ENCODE measurements at regions not wholly inside any gene's neighbourhood (a gene's known extent, or its start where the extent isn't known, plus 50 kb on each side); places are given as distances from the start of the nearest gene placed in this dataset.

DNA sequence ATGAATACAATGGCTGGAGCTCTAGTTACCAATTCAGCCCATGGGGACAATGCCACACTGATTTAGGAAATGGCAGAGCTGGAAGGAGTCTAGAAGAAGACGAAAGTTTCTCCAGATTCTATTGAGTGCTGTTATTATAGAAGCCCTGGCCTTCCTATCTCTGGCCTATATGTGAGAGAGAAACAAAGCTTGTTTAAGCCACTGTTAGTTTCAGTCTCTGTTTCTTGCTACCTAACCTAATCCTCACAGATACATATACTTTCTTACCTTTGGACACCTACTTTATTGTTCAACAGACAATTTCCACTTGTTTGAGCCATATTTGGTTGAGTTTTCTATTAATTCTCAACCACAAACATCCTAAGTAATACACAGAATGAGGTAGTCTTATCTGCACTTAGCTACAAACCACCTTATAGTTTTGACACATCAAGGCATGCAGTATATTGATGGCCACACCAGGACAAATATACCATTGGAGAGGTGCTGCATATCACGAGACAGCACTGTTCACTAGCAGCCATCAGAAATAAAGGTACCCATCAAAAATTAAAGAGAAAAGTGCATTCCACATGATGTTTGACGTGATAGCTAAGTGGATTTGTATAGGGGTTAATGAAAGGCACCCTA, 190.2 kb downstream of the SMIM20 start:
- no peaks in the 10 kb centered on the region for H3K36me3 ChIP-seq (ENCODE audit: insufficient read depth, low read length)
- no peaks in the 10 kb centered on the region for H3K9me3 ChIP-seq (ENCODE audit: low read length)
- no peak for DNase-seq
- H3K27ac Mint-ChIP-seq, result no peak overlapping the region
- peaks cover 0 to 5% (median 0%) of the 10 kb centered on the region in 5 donors for H3K9me3 Mint-ChIP-seq
- H3K27me3 ChIP-seq (ENCODE audit: insufficient read depth, low read length, poor library complexity, severe bottlenecking), result no peaks in the 10 kb centered on the region
- POLR2A ChIA-PET, result no interaction called here
- no peaks in the 10 kb centered on the region for H3K27me3 Mint-ChIP-seq
- no peak overlapping the region for H3K27ac ChIP-seq (ENCODE audit: low read depth, low read length)
- CTCF ChIA-PET, result interaction anchor here (1.0 kb wide), 1 partner anchor 22 kb away, joined by 3 read pairs; no protein-coding TSS in a partner anchor
- no peaks in the 10 kb centered on the region for H3K4me1 Mint-ChIP-seq
- H3K4me3 Mint-ChIP-seq, result no peak overlapping the region
- H3K36me3 Mint-ChIP-seq, result peaks cover 0 to 3% (median 0%) of the 10 kb centered on the region in 3 donors
- no peak overlapping the region for H3K4me3 ChIP-seq (ENCODE audit: low read length)
- H3K4me1 ChIP-seq (ENCODE audit: insufficient read depth, low read length), result no peaks in the 10 kb centered on the region

DNA sequence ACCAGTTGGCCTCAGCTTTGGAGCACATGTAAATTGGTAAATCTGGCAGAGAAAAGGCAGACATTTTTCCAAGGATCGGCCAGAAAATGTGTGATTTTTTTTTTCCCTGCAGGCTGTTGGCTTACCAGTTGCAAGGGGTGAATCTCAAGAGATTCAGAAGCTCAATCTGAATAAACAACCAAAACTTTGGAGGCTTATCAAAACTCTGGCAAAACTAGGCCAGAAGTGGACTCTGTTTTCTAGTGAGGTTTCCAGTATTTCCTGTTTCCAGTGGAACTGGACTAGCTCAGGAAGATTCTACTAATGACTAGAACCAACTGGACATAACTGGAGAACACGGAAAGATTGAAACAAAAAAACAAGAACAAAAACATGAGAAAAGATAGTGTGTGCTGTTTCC, 191.3 kb downstream of the SMIM20 start:
- POLR2A ChIA-PET, result no interaction called here
- H3K9me3 ChIP-seq (ENCODE audit: low read length), result no peaks in the 10 kb centered on the region
- DNase-seq, result no peak
- CTCF ChIA-PET, result interaction anchor here (0.6 to 1.0 kb wide), 2 partner anchors 23 to 1040 kb away, joined by 3 read pairs; no protein-coding TSS in a partner anchor
- Mint-ChIP-seq H3K9me3 (peaks cover 0 to 2% (median 0%) of the 10 kb centered on the region in 5 donors), H3K4me3 (no peak overlapping the region), H3K27me3 (peaks cover 0 to 7% of the 10 kb centered on the region in 2 donors), H3K27ac (no peak overlapping the region), H3K36me3 (no peaks in the 10 kb centered on the region), H3K4me1 (no peaks in the 10 kb centered on the region)
- no peaks in the 10 kb centered on the region for H3K36me3 ChIP-seq (ENCODE audit: insufficient read depth, low read length)
- H3K27me3 ChIP-seq (ENCODE audit: insufficient read depth, low read length, poor library complexity, severe bottlenecking), result no peaks in the 10 kb centered on the region
- H3K4me1 ChIP-seq (ENCODE audit: insufficient read depth, low read length), result no peaks in the 10 kb centered on the region
- no peak overlapping the region for H3K27ac ChIP-seq (ENCODE audit: low read depth, low read length)
- H3K4me3 ChIP-seq (ENCODE audit: low read length), result no peak overlapping the region

DNA sequence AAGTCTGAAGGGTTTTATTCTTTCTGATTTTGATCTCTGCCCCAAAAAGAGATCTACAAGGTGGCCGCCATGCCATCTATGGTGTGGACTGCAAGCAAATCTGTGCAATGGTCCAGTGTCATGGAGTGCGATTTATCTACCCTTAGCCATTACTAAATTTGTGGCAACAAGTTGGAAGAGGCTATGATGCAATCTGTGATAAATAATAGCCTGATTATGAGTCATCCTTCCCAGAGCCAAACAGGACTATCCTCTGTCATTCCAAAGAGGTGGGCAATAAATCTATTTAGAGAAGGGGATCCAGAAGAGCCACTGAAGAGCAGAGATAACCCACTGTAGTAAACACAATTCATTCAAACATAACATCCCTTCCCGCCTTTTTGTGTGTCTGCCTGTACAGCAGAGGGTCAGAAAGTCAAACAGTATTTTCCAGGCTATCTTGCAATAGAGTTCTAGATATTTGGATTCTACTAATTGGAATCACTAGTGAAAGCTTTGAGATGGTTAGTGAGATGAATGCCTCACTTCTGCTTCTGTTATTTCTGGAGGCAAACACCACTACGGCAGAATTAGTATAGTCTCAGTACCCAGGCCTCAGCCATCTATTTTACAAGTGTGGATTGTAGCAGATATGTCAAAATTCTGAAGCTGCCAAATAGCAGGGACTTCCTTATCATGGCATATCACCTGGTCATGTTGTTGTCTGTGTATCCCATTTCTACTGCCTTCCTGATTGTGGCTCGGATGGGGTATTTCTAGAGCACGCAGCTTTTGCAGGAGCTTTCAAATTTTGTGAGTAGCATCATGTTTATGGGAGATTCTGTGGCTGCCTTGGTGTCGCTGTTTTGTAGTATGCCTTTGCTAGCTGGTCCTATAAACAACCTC, 192.0 kb downstream of the SMIM20 start:
- H3K36me3 ChIP-seq (ENCODE audit: insufficient read depth, low read length), result no peaks in the 10 kb centered on the region
- Mint-ChIP-seq H3K4me3 (no peak overlapping the region), H3K27ac (no peak overlapping the region), H3K27me3 (peaks cover 0 to 8% of the 10 kb centered on the region in 2 donors), H3K4me1 (no peaks in the 10 kb centered on the region), H3K9me3 (peaks cover 0 to 2% (median 0%) of the 10 kb centered on the region in 5 donors), H3K36me3 (no peaks in the 10 kb centered on the region)
- no peaks in the 10 kb centered on the region for H3K9me3 ChIP-seq (ENCODE audit: low read length)
- no peak for DNase-seq
- no peaks in the 10 kb centered on the region for H3K27me3 ChIP-seq (ENCODE audit: insufficient read depth, low read length, poor library complexity, severe bottlenecking)
- POLR2A ChIA-PET, result no interaction called here
- CTCF ChIA-PET, result no interaction called here
- no peak overlapping the region for H3K27ac ChIP-seq (ENCODE audit: low read depth, low read length)
- H3K4me3 ChIP-seq (ENCODE audit: low read length), result no peak overlapping the region
- H3K4me1 ChIP-seq (ENCODE audit: insufficient read depth, low read length), result no peaks in the 10 kb centered on the region

DNA sequence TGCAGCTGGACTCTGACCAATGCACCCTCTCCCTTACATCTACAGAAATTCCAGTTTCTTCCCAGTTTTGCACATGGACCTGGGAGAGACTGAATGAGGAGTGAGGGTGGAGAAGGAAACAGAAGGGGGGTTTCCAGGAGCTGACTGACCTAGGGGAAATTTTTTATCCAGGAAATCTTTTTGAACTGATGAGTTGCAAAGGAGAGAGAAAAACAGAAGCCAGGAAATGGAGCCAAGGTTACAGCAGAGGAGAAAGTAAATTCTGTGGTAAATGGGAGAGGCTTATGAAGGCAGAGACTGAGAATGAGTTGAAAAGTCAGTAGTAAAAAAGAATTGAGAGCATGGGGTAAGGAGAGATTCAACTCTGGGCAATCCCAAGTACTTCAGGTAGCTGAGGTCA, 192.8 kb downstream of the SMIM20 start:
- peaks cover 0 to 9% of the 10 kb centered on the region in 2 donors for H3K27me3 Mint-ChIP-seq
- no peaks in the 10 kb centered on the region for H3K27me3 ChIP-seq (ENCODE audit: insufficient read depth, low read length, poor library complexity, severe bottlenecking)
- CTCF ChIA-PET, result no interaction called here

DNA sequence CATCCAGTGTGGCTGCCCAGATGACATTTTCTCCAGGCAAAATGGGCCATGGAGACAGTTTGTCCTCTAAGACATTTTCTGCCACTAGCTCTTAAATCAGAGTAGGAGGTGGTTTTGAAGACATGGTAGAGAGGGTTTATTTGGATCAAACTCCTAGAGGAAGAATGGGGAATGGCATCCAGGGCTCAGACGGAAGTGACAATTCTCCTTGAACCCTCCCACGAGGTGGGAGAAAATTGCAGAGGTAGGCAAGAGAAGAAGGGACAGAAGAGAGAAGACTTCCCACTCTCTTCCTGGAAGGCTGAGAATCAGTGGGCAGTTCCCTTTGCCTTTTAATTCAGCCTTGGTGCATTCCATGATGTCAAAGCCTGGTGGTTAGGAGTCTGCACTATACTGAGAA, 194.0 kb downstream of the SMIM20 start:
- ChIA-PET CTCF (no interaction called here), POLR2A (no interaction called here)
- H3K36me3 ChIP-seq (ENCODE audit: insufficient read depth, low read length), result no peaks in the 10 kb centered on the region
- H3K4me3 ChIP-seq (ENCODE audit: low read length), result no peak overlapping the region
- no peak overlapping the region for H3K27ac ChIP-seq (ENCODE audit: low read depth, low read length)
- Mint-ChIP-seq H3K4me3 (no peak overlapping the region), H3K4me1 (no peaks in the 10 kb centered on the region), H3K27me3 (peaks cover 0 to 11% of the 10 kb centered on the region in 2 donors), H3K9me3 (peaks cover 1 to 12% (median 9%) of the 10 kb centered on the region in 5 donors), H3K36me3 (peaks cover 0 to 12% (median 4%) of the 10 kb centered on the region in 3 donors), H3K27ac (peak overlapping the region in 2 of 8 donors; percentile 70 to 90)
- no peak for DNase-seq
- no peaks in the 10 kb centered on the region for H3K9me3 ChIP-seq (ENCODE audit: low read length)
- H3K27me3 ChIP-seq (ENCODE audit: insufficient read depth, low read length, poor library complexity, severe bottlenecking), result no peaks in the 10 kb centered on the region
- no peaks in the 10 kb centered on the region for H3K4me1 ChIP-seq (ENCODE audit: insufficient read depth, low read length)

More for the DNA sequence above, 192.8 kb downstream of the SMIM20 start:
- Histone ChIP-seq H3K36me3 (ENCODE audit: insufficient read depth, low read length) (no peaks in the 10 kb centered on the region), H3K9me3 (ENCODE audit: low read length) (no peaks in the 10 kb centered on the region), H3K27ac (ENCODE audit: low read depth, low read length) (no peak overlapping the region), H3K4me3 (ENCODE audit: low read length) (no peak overlapping the region), H3K4me1 (ENCODE audit: insufficient read depth, low read length) (no peaks in the 10 kb centered on the region)
- peaks cover 0 to 5% (median 2%) of the 10 kb centered on the region in 3 donors for H3K36me3 Mint-ChIP-seq
- POLR2A ChIA-PET, result no interaction called here
- peaks cover 0 to 4% (median under 1%) of the 10 kb centered on the region in 5 donors for H3K9me3 Mint-ChIP-seq
- no peaks in the 10 kb centered on the region for H3K4me1 Mint-ChIP-seq
- peak overlapping the region in 1 of 8 donors; percentile 4 for H3K27ac Mint-ChIP-seq
- H3K4me3 Mint-ChIP-seq, result no peak overlapping the region
- no peak for DNase-seq

DNA sequence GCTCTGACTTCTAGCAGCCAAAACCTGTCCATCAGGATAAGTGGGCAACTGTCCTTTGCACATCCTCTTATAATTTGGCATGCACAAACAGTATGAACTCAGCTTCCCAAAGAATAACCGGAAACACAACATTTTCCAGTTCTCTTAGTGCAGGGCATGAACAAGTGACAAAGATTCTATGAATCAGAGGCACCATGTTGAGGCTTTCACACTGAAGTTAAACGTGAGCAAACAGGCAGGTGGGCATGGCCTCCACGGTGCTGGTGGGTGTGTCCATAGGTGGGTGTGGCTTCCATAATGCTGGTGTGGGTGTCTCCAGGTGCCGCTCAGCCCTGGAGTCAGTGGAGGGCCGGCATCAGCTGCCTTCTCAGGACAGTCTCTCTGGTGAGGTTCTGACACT, 196.5 kb downstream of the SMIM20 start:
- H3K36me3 ChIP-seq (ENCODE audit: insufficient read depth, low read length), result no peaks in the 10 kb centered on the region
- Mint-ChIP-seq H3K9me3 (peaks cover 1 to 23% (median 16%) of the 10 kb centered on the region in 5 donors), H3K27me3 (peaks cover 0 to 11% of the 10 kb centered on the region in 2 donors), H3K36me3 (peaks cover 0 to 18% (median 5%) of the 10 kb centered on the region in 3 donors), H3K4me1 (no peaks in the 10 kb centered on the region), H3K27ac (peak overlapping the region in 1 of 8 donors; percentile 16), H3K4me3 (no peak overlapping the region)
- ChIA-PET CTCF (interaction anchor here (1.6 kb wide), 1 partner anchor 215 kb away, joined by 4 read pairs; no protein-coding TSS in a partner anchor), POLR2A (no interaction called here)
- no peak overlapping the region for H3K4me3 ChIP-seq (ENCODE audit: low read length)
- no peak for DNase-seq
- H3K9me3 ChIP-seq (ENCODE audit: low read length), result no peaks in the 10 kb centered on the region
- no peaks in the 10 kb centered on the region for H3K4me1 ChIP-seq (ENCODE audit: insufficient read depth, low read length)
- H3K27me3 ChIP-seq (ENCODE audit: insufficient read depth, low read length, poor library complexity, severe bottlenecking), result no peaks in the 10 kb centered on the region
- no peak overlapping the region for H3K27ac ChIP-seq (ENCODE audit: low read depth, low read length)

DNA sequence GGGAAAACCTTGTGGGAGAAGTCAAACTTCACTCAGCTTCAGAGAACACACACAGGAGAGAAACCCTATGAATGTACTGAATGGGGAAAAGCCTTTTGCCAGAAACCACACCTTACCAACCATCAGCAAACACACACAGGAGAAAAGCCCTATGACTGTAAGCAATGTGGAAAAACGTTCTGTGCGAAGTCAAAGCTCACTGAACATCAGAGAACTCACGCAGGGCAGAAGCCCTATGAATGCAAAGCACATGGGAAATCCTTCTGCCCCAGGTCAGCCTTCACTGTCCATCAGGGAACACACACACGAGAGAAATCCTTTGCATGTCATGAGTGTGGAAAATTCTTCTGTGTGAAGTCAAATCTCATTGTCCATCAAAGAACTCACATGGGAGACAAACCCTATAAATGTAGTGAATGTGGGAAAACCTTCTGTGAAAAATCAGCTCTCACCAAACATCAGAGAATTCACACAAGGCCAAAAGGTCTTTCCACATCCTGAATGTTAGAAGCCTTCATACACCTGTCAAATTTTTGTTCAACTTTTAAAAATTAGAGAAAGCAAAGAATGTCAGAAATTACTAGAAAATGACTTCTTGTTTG, 199.4 kb downstream of the SMIM20 start:
- H3K27ac ChIP-seq (ENCODE audit: low read depth, low read length), result no peak overlapping the region

DNA sequence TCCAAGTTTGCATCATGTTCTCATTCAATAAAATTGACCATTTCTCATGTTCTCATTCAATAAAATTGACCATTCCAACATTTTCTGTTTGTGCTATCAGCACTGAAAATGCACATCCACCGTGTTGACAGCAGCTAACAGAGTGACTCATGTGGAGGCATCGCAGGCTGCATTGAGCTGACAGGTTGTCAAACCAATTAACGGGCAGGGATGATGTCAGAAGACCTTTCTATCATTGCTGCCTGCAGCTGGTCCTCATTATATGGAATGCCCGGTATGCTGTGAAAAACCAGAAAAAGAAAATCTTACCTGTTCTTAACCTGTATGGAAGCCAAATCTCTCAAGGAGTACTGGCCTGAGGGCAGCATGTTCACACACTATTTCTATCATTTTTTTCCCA, 202.0 kb downstream of the SMIM20 start:
- H3K4me3 ChIP-seq (ENCODE audit: low read length), result no peak overlapping the region
- peaks cover 0 to 12% of the 10 kb centered on the region in 2 donors for H3K27me3 Mint-ChIP-seq
- POLR2A ChIA-PET, result no interaction called here
- DNase-seq, result no peak
- H3K27ac Mint-ChIP-seq, result no peak overlapping the region
- peaks cover 0 to 27% (median 5%) of the 10 kb centered on the region in 3 donors for H3K36me3 Mint-ChIP-seq
- H3K27ac ChIP-seq (ENCODE audit: low read depth, low read length), result no peak overlapping the region
- H3K4me1 Mint-ChIP-seq, result no peaks in the 10 kb centered on the region
- no peaks in the 10 kb centered on the region for H3K9me3 ChIP-seq (ENCODE audit: low read length)
- H3K4me3 Mint-ChIP-seq, result no peak overlapping the region
- CTCF ChIA-PET, result no interaction called here
- H3K4me1 ChIP-seq (ENCODE audit: insufficient read depth, low read length), result no peaks in the 10 kb centered on the region
- peaks cover 1 to 23% (median 16%) of the 10 kb centered on the region in 5 donors for H3K9me3 Mint-ChIP-seq
- H3K36me3 ChIP-seq (ENCODE audit: insufficient read depth, low read length), result no peaks in the 10 kb centered on the region
- H3K27me3 ChIP-seq (ENCODE audit: insufficient read depth, low read length, poor library complexity, severe bottlenecking), result no peaks in the 10 kb centered on the region

More for the DNA sequence above, 199.4 kb downstream of the SMIM20 start:
- Mint-ChIP-seq H3K27me3 (peaks cover 0 to 20% of the 10 kb centered on the region in 2 donors), H3K4me3 (no peak overlapping the region), H3K9me3 (peaks cover 1 to 23% (median 16%) of the 10 kb centered on the region in 5 donors), H3K27ac (no peak overlapping the region), H3K4me1 (no peaks in the 10 kb centered on the region), H3K36me3 (peaks cover 0 to 23% (median 5%) of the 10 kb centered on the region in 3 donors)
- Histone ChIP-seq H3K4me1 (ENCODE audit: insufficient read depth, low read length) (no peaks in the 10 kb centered on the region), H3K36me3 (ENCODE audit: insufficient read depth, low read length) (no peaks in the 10 kb centered on the region), H3K27me3 (ENCODE audit: insufficient read depth, low read length, poor library complexity, severe bottlenecking) (no peaks in the 10 kb centered on the region), H3K9me3 (ENCODE audit: low read length) (no peaks in the 10 kb centered on the region), H3K4me3 (ENCODE audit: low read length) (no peak overlapping the region)
- DNase-seq, result no peak
- ChIA-PET POLR2A (no interaction called here), CTCF (no interaction called here)
